22Rv1 (cell line): ENCODE measurements at regions not wholly inside any gene's neighbourhood (a gene's known extent, or its start where the extent isn't known, plus 50 kb on each side); places are given as distances from the start of the nearest gene placed in this dataset.

Source experiments
- CTCF ChIP-seq: fragments of 450-650 bp; IDR thresholded peaks from 2 replicates; pipeline ENCODE4 v1.5.1; 2017; ENCODE audit warnings: mild to moderate bottlenecking
- ZFX ChIP-seq: fragments of 450-650 bp; IDR thresholded peaks from 2 replicates; pipeline ENCODE4 v1.6.1; 2017; ENCODE audit warnings: antibody characterized with exemption, borderline replicate concordance

GRCh38 chr5:124870070-124870469 lies 123.6 kb upstream of the ZNF608 start:
- no peak for TF ChIP-seq CTCF
- no peak for TF ChIP-seq ZFX
